ENCODE measurements at regions not wholly inside any gene's neighbourhood (a gene's known extent, or its start where the extent isn't known, plus 50 kb on each side); places are given as distances from the start of the nearest gene placed in this dataset.

DNA sequence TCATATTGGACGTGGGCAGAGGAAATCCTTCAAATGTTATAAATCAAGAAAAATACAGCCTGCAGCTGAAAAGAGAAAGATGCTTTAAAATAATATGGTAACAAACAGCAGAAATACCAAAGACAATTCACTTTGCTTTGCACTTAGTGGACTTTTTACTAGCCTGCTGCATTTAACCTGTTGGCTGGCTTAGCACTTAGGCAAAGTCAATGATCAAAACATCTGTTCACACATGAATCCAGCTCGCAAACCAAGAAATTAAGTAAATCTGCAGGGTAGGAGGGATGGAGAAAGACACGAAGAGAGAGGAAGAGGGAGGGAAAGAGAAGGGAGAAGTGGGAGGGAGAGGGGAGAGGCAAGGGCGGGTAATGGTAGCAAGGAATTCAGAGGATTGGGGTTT is 103.6 kb upstream of the RAB4A start:
- H2AFZ ChIP-seq = no peak overlapping the region
- peaks cover 43% of the 10 kb centered on the region for H3K27me3 ChIP-seq (ENCODE audit: insufficient read depth, low read depth)
- ChIA-PET POLR2A (ENCODE audit: unreplicated experiment) (no interaction called here), CTCF (no interaction called here)
- H3K36me3 ChIP-seq (ENCODE audit: low read depth) = no peaks in the 10 kb centered on the region
- BruUV-seq (replicated peaks) = no TSS peak
- no peaks in the 10 kb centered on the region for H3K9me3 ChIP-seq (ENCODE audit: insufficient read depth, low read depth)
- TF ChIP-seq, protein P1, sequence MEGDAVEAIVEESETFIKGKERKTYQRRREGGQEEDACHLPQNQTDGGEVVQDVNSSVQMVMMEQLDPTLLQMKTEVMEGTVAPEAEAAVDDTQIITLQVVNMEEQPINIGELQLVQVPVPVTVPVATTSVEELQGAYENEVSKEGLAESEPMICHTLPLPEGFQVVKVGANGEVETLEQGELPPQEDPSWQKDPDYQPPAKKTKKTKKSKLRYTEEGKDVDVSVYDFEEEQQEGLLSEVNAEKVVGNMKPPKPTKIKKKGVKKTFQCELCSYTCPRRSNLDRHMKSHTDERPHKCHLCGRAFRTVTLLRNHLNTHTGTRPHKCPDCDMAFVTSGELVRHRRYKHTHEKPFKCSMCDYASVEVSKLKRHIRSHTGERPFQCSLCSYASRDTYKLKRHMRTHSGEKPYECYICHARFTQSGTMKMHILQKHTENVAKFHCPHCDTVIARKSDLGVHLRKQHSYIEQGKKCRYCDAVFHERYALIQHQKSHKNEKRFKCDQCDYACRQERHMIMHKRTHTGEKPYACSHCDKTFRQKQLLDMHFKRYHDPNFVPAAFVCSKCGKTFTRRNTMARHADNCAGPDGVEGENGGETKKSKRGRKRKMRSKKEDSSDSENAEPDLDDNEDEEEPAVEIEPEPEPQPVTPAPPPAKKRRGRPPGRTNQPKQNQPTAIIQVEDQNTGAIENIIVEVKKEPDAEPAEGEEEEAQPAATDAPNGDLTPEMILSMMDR (conservative IDR thresholded peaks at IDR 0.05) = no peak
- TF ChIP-seq EZH2 (IDR thresholded peaks at IDR 0.05; ENCODE audit: low read depth) = no peak
- DNase-seq = no peak
- H3K79me2 ChIP-seq (ENCODE audit: low read depth) = no peaks in the 10 kb centered on the region
- H3K4me2 ChIP-seq = no peak overlapping the region
- no peaks in the 10 kb centered on the region for H3K4me1 ChIP-seq (replicated peaks; ENCODE audit: insufficient read depth)
- no peak overlapping the region for H3K27ac ChIP-seq
- intact Hi-C loops (cut with micrococcal nuclease; ENCODE audit: unreplicated experiment) = no loop called here
- H4K20me1 ChIP-seq (ENCODE audit: insufficient read depth) = no peaks in the 10 kb centered on the region
- H3K4me3 ChIP-seq = no peak overlapping the region
- H3K9me2 ChIP-seq (ENCODE audit: insufficient read depth) = no peaks in the 10 kb centered on the region
- no peaks in the 10 kb centered on the region for H3F3A ChIP-seq (ENCODE audit: insufficient read depth, low read depth)

GRCh38 chr1:229169399-229169798 is 101.5 kb upstream of the RAB4A start:
- POLR2A ChIA-PET (ENCODE audit: unreplicated experiment) = no interaction called here
- TF ChIP-seq EZH2 (IDR thresholded peaks at IDR 0.05; ENCODE audit: low read depth) = no peak
- TF ChIP-seq, protein P1 (conservative IDR thresholded peaks at IDR 0.05) = no peak
- no peak for DNase-seq
- no peaks in the 10 kb centered on the region for H3F3A ChIP-seq (ENCODE audit: insufficient read depth, low read depth)
- no peaks in the 10 kb centered on the region for H3K36me3 ChIP-seq (ENCODE audit: low read depth)
- CTCF ChIA-PET = no interaction called here
- no TSS peak for BruUV-seq (replicated peaks)
- no peaks in the 10 kb centered on the region for H4K20me1 ChIP-seq (ENCODE audit: insufficient read depth)
- no peak overlapping the region for H3K4me3 ChIP-seq
- no peak overlapping the region for H2AFZ ChIP-seq
- H3K79me2 ChIP-seq (ENCODE audit: low read depth) = no peaks in the 10 kb centered on the region
- peaks cover 49% of the 10 kb centered on the region for H3K27me3 ChIP-seq (ENCODE audit: insufficient read depth, low read depth)
- no peak overlapping the region for H3K27ac ChIP-seq
- intact Hi-C loops (cut with micrococcal nuclease; ENCODE audit: unreplicated experiment) = no loop called here
- no peaks in the 10 kb centered on the region for H3K9me2 ChIP-seq (ENCODE audit: insufficient read depth)
- no peaks in the 10 kb centered on the region for H3K9me3 ChIP-seq (ENCODE audit: insufficient read depth, low read depth)
- no peak overlapping the region for H3K4me2 ChIP-seq
- no peaks in the 10 kb centered on the region for H3K4me1 ChIP-seq (replicated peaks; ENCODE audit: insufficient read depth)

DNA sequence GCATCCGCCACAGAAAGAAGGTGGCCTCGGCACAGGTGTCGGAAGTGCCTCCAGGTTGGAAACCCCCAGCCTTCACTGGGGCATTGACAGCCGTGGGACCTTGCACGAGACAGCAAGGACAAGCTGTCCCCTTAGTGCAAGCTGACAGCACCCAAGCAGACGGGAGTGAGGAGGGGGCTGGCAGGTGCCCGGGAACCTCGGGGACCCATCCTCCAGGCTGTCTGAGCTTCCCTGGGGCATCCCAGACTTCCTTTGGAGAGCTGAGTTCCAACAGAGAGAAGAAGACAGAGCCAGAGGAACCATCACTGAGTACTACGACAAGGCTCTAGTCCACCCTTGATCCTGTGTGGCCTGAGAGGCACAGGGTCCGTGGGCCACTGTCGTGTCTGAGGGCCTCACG is 100.6 kb upstream of the RAB4A start:
- no peak overlapping the region for H3K4me3 ChIP-seq

More for the DNA sequence above, 100.6 kb upstream of the RAB4A start:
- DNase-seq = no peak
- no peaks in the 10 kb centered on the region for H3K36me3 ChIP-seq (ENCODE audit: low read depth)
- BruUV-seq (replicated peaks) = no TSS peak
- intact Hi-C loops (cut with micrococcal nuclease; ENCODE audit: unreplicated experiment) = no loop called here
- H2AFZ ChIP-seq = no peak overlapping the region
- CTCF ChIA-PET = no interaction called here
- no peaks in the 10 kb centered on the region for H3K4me1 ChIP-seq (replicated peaks; ENCODE audit: insufficient read depth)
- H3K4me2 ChIP-seq = no peak overlapping the region
- no peaks in the 10 kb centered on the region for H3K79me2 ChIP-seq (ENCODE audit: low read depth)
- H3K9me3 ChIP-seq (ENCODE audit: insufficient read depth, low read depth) = no peaks in the 10 kb centered on the region
- no peaks in the 10 kb centered on the region for H3F3A ChIP-seq (ENCODE audit: insufficient read depth, low read depth)
- H3K9me2 ChIP-seq (ENCODE audit: insufficient read depth) = no peaks in the 10 kb centered on the region
- H4K20me1 ChIP-seq (ENCODE audit: insufficient read depth) = no peaks in the 10 kb centered on the region
- H3K27ac ChIP-seq = no peak overlapping the region
- POLR2A ChIA-PET (ENCODE audit: unreplicated experiment) = no interaction called here
- TF ChIP-seq, protein P1 (conservative IDR thresholded peaks at IDR 0.05) = no peak
- TF ChIP-seq EZH2 (IDR thresholded peaks at IDR 0.05; ENCODE audit: low read depth) = no peak
- H3K27me3 ChIP-seq (ENCODE audit: insufficient read depth, low read depth) = peaks cover 43% of the 10 kb centered on the region

All from PC-9 (cell line).